Small intestine (tissue), 7 donors: ENCODE measurements at regions not wholly inside any gene's neighbourhood (a gene's known extent, or its start where the extent isn't known, plus 50 kb on each side); places are given as distances from the start of the nearest gene placed in this dataset.
"Not testable (repeated sequence)": the region's sequence is repeated elsewhere in the genome, so short reads cannot be mapped to it uniquely, and the experiment has no call there.

Experiments used
- DNase-seq, 2 donors: peaks; one replicate each; pipeline versions ENCODE4 v3.0.0 to v3.0.0-alpha.2; 2013
- FAIRE-seq: peaks from 2 replicates; lab custom pipeline; 2012; peaks lifted over from hg19 to GRCh38; lab: Jason Lieb, UNC
- H3K27ac ChIP-seq, 3 donors: one replicate each; pipeline ENCODE4 v1.5.1; 2013; ENCODE audit warnings: low read length in 2 of 3, mild to moderate bottlenecking in 2 of 3, control low read depth in 1 of 3, inconsistent platforms in 1 of 3, low read depth in 1 of 3, moderate library complexity in 1 of 3
- H3K27me3 ChIP-seq, 3 donors: one replicate each; pipeline ENCODE4 v1.6.1; 2013; ENCODE audit warnings: low read length in 3 of 3, inconsistent platforms in 1 of 3; ENCODE audit not compliant: control insufficient read depth in 3 of 3, insufficient read depth in 3 of 3
- H3K36me3 ChIP-seq, 3 donors: one replicate each; pipeline ENCODE4 v1.6.1; 2013; ENCODE audit warnings: low read length in 3 of 3, inconsistent platforms in 1 of 3, low read depth in 1 of 3, mild to moderate bottlenecking in 1 of 3, moderate library complexity in 1 of 3; ENCODE audit not compliant: control insufficient read depth in 3 of 3, insufficient read depth in 2 of 3
- H3K4me1 ChIP-seq, 3 donors: one replicate each; pipeline ENCODE4 v1.6.1; 2013; ENCODE audit warnings: low read length in 2 of 3, inconsistent platforms in 1 of 3, low read depth in 1 of 3, mild to moderate bottlenecking in 1 of 3, moderate library complexity in 1 of 3; ENCODE audit not compliant: control insufficient read depth in 3 of 3, insufficient read depth in 2 of 3
- H3K4me3 ChIP-seq, 3 donors: one replicate each; pipeline ENCODE4 v1.5.1; 2013; ENCODE audit warnings: low read length in 3 of 3, control low read depth in 1 of 3, inconsistent platforms in 1 of 3, low read depth in 1 of 3, mild to moderate bottlenecking in 1 of 3, moderate library complexity in 1 of 3
- H3K9me3 ChIP-seq, 2 donors: one replicate each; pipeline ENCODE4 v1.6.1; 2013; ENCODE audit warnings: low read depth in 1 of 2, low read length in 1 of 2; ENCODE audit not compliant: control insufficient read depth in 2 of 2, insufficient read depth in 1 of 2
- WGBS, 3 donors: extraction: QIAGEN DNeasy Blood & Tissue Kit; methylation state at CpG; one replicate each; pipeline ENCODE4 v1.1.7; 2013; 5-methylcytosine and 5-hydroxymethylcytosine counted together
- donor health status: healthy with polysubstance abuse.
- donor health status: control.
- donor health status: control.
- donor health status: Bipolar disorder and iron deficiency.
- donor health status: healthy.

GRCh38 chr12:23127701-23128100, 502.7 kb downstream of the ETNK1 start:
- WGBS, 3 donors = 60 to 85% (median 69%) methylated on average over 3 of the region's 3 CpGs
- no peaks in the 10 kb centered on the region for H3K4me1 ChIP-seq

GRCh38 chr12:23128462-23128861, 503.5 kb downstream of the ETNK1 start:
- no peak for FAIRE-seq
- DNase-seq = no peak
- WGBS, 3 donors = 56 to 89% (median 75%) methylated on average over 2 of the region's 2 CpGs

More at GRCh38 chr12:23127701-23128100, 502.7 kb downstream of the ETNK1 start:
- Histone ChIP-seq H3K27me3 (no peaks in the 10 kb centered on the region), H3K27ac (no peak overlapping the region), H3K9me3 (no peaks in the 10 kb centered on the region), H3K36me3 (no peaks in the 10 kb centered on the region), H3K4me3 (no peak overlapping the region)
- FAIRE-seq = no peak
- DNase-seq = no peak

GRCh38 chr12:23132357-23132756, 507.4 kb downstream of the ETNK1 start:
- Histone ChIP-seq H3K36me3 (no peaks in the 10 kb centered on the region), H3K4me3 (no peak overlapping the region), H3K9me3 (no peaks in the 10 kb centered on the region), H3K4me1 (no peaks in the 10 kb centered on the region), H3K27me3 (no peaks in the 10 kb centered on the region), H3K27ac (no peak overlapping the region)
- DNase-seq (no peak), FAIRE-seq (no peak)
- WGBS, 3 donors = 86 to 96% (median 95%) methylated on average over 1 of the region's 1 CpG

More at GRCh38 chr12:23128462-23128861, 503.5 kb downstream of the ETNK1 start:
- H3K27ac ChIP-seq = no peak overlapping the region
- H3K4me1 ChIP-seq = no peaks in the 10 kb centered on the region
- no peaks in the 10 kb centered on the region for H3K9me3 ChIP-seq
- no peaks in the 10 kb centered on the region for H3K36me3 ChIP-seq
- H3K4me3 ChIP-seq = no peak overlapping the region
- H3K27me3 ChIP-seq = no peaks in the 10 kb centered on the region

GRCh38 chr12:23133471-23133870, 508.5 kb downstream of the ETNK1 start:
- no peak for FAIRE-seq
- DNase-seq = no peak
- H3K4me1 ChIP-seq = no peaks in the 10 kb centered on the region
- 60 to 77% (median 71%) methylated on average over 1 of the region's 1 CpG for WGBS, 3 donors
- H3K27me3 ChIP-seq = no peaks in the 10 kb centered on the region
- H3K36me3 ChIP-seq = no peaks in the 10 kb centered on the region
- no peak overlapping the region for H3K4me3 ChIP-seq
- H3K9me3 ChIP-seq = no peaks in the 10 kb centered on the region
- no peak overlapping the region for H3K27ac ChIP-seq

GRCh38 chr12:23139026-23139425, 514.1 kb downstream of the ETNK1 start:
- no peak overlapping the region for H3K27ac ChIP-seq
- H3K4me1 ChIP-seq = no peaks in the 10 kb centered on the region
- no peaks in the 10 kb centered on the region for H3K27me3 ChIP-seq
- WGBS, 3 donors = 79 to 87% (median 82%) methylated on average over 4 of the region's 4 CpGs
- H3K4me3 ChIP-seq = no peak overlapping the region
- H3K9me3 ChIP-seq = no peaks in the 10 kb centered on the region
- H3K36me3 ChIP-seq = no peaks in the 10 kb centered on the region
- no peak for FAIRE-seq
- no peak for DNase-seq

- no peak for DNase-seq
- no peak overlapping the region for H3K4me3 ChIP-seq
- H3K4me1 ChIP-seq = no peaks in the 10 kb centered on the region
- no peaks in the 10 kb centered on the region for H3K27me3 ChIP-seq
- no peak overlapping the region for H3K27ac ChIP-seq
- peaks cover 0 to 1% of the 10 kb centered on the region in 2 donors for H3K9me3 ChIP-seq
- H3K36me3 ChIP-seq = no peaks in the 10 kb centered on the region
- no peak for FAIRE-seq
Observed at GRCh38 chr12:23140710-23141109, 515.7 kb downstream of the ETNK1 start.

GRCh38 chr12:23141335-23141734, 516.4 kb downstream of the ETNK1 start:
- Histone ChIP-seq H3K4me1 (no peaks in the 10 kb centered on the region), H3K27ac (no peak overlapping the region), H3K9me3 (peaks cover 0 to 6% of the 10 kb centered on the region in 2 donors), H3K4me3 (no peak overlapping the region), H3K36me3 (no peaks in the 10 kb centered on the region), H3K27me3 (no peaks in the 10 kb centered on the region)
- DNase-seq = no peak
- FAIRE-seq = no peak

GRCh38 chr12:23146070-23146469, 521.1 kb downstream of the ETNK1 start:
- not testable (repeated sequence) for H3K4me1 ChIP-seq, DNase-seq, H3K36me3 ChIP-seq, FAIRE-seq, H3K27ac ChIP-seq, H3K9me3 ChIP-seq, H3K4me3 ChIP-seq, H3K27me3 ChIP-seq
- 87 to 91% (median 88%) methylated on average over 15 of the region's 15 CpGs for whole genome bisulfite sequencing, 3 donors

- H3K4me3 ChIP-seq = no peak overlapping the region
- H3K27ac ChIP-seq = no peak overlapping the region
- no peaks in the 10 kb centered on the region for H3K4me1 ChIP-seq
- DNase-seq (no peak), FAIRE-seq (no peak)
- WGBS, 3 donors = 16 to 38% (median 28%) methylated on average over 2 of the region's 2 CpGs
- H3K27me3 ChIP-seq = no peaks in the 10 kb centered on the region
- H3K9me3 ChIP-seq = no peaks in the 10 kb centered on the region
- no peaks in the 10 kb centered on the region for H3K36me3 ChIP-seq
Observed at GRCh38 chr12:23168459-23168858, 543.5 kb downstream of the ETNK1 start.
